GM23338 (cell line): ENCODE measurements at regions not wholly inside any gene's neighbourhood (a gene's known extent, or its start where the extent isn't known, plus 50 kb on each side); places are given as distances from the start of the nearest gene placed in this dataset.
"Not testable (repeated sequence)": the region's sequence is repeated elsewhere in the genome, so short reads cannot be mapped to it uniquely, and the experiment has no call there.

Experiments used
- ATAC-seq: fragments of 200-7000 bp; cut with Tn5 transposase; 3 replicates; pipeline ENCODE4 v1.9.1; 2020
- DNase-seq: peaks from one replicate; pipeline ENCODE4 v3.0.0-alpha.2; 2015; ENCODE audit warnings: low spot score
- H2AFZ ChIP-seq: fragments of 200-600 bp; sonication (generic); 2 replicates; pipeline ENCODE4 v1.8.0; 2016; ENCODE audit warnings: antibody characterized with exemption, mild to moderate bottlenecking, moderate library complexity
- H3F3A ChIP-seq: fragments of 200-600 bp; sonication (generic); replicated peaks from 2 replicates; pipeline ENCODE4 v1.8.0; 2017; ENCODE audit warnings: antibody characterized with exemption, mixed run types, low read depth
- H3K27ac ChIP-seq: fragments of 200-600 bp; sonication (generic); 2 replicates; pipeline ENCODE4 v1.6.1; 2016; ENCODE audit warnings: low read depth
- H3K27me3 ChIP-seq: fragments of 200-600 bp; sonication (generic); 2 replicates; pipeline ENCODE4 v1.8.0; 2016; ENCODE audit warnings: mild to moderate bottlenecking, mixed run types, moderate library complexity; ENCODE audit not compliant: insufficient read depth
- H3K36me3 ChIP-seq: fragments of 200-600 bp; sonication (generic); 2 replicates; pipeline ENCODE4 v1.8.0; 2016; ENCODE audit warnings: mild to moderate bottlenecking; ENCODE audit not compliant: insufficient read depth
- H3K4me1 ChIP-seq: fragments of 200-600 bp; sonication (generic); 2 replicates; pipeline ENCODE4 v1.8.0; 2016; ENCODE audit warnings: mild to moderate bottlenecking, moderate library complexity; ENCODE audit not compliant: insufficient read depth
- H3K4me2 ChIP-seq: fragments of 200-600 bp; sonication (generic); 2 replicates; pipeline ENCODE4 v1.7.1; 2017; ENCODE audit warnings: mixed run types
- H3K4me3 ChIP-seq: fragments of 200-600 bp; sonication (generic); 2 replicates; pipeline ENCODE4 v1.6.1; 2016; ENCODE audit warnings: mixed run types
- H3K79me2 ChIP-seq: fragments of 200-600 bp; sonication (generic); replicated peaks from 2 replicates; pipeline ENCODE4 v1.8.0; 2017; ENCODE audit warnings: mild to moderate bottlenecking; ENCODE audit not compliant: insufficient read depth
- H3K9me2 ChIP-seq: fragments of 200-600 bp; sonication (generic); 2 replicates; pipeline ENCODE4 v1.8.0; 2017; ENCODE audit not compliant: insufficient read depth
- H4K20me1 ChIP-seq: fragments of 200-600 bp; sonication (generic); replicated peaks from 2 replicates; pipeline ENCODE4 v1.8.0; 2017; ENCODE audit warnings: mild to moderate bottlenecking; ENCODE audit not compliant: insufficient read depth
- H3K27ac Mint-ChIP-seq: 2 replicates; pipeline ENCODE4 v1.8.0; 2020; ENCODE audit warnings: inconsistent platforms, mild to moderate bottlenecking, moderate library complexity, mixed read lengths
- H3K27me3 Mint-ChIP-seq: 3 replicates; pipeline ENCODE4 v1.8.0; 2022; ENCODE audit warnings: low read depth, mild to moderate bottlenecking, moderate library complexity, mixed read lengths, inconsistent platforms; ENCODE audit not compliant: insufficient read depth, poor library complexity
- H3K36me3 Mint-ChIP-seq: 3 replicates; pipeline ENCODE4 v1.8.0; 2021; ENCODE audit warnings: low read depth, mild to moderate bottlenecking, inconsistent platforms, moderate library complexity, mixed read lengths
- H3K4me1 Mint-ChIP-seq: 3 replicates; pipeline ENCODE4 v1.8.0; 2020; ENCODE audit warnings: mild to moderate bottlenecking, inconsistent platforms, mixed read lengths
- H3K4me3 Mint-ChIP-seq: 3 replicates; pipeline ENCODE4 v1.8.0; 2021; ENCODE audit warnings: moderate library complexity, mild to moderate bottlenecking, inconsistent platforms, mixed read lengths
- H3K9me3 Mint-ChIP-seq: 3 replicates; pipeline ENCODE4 v1.8.0; 2020; ENCODE audit warnings: moderate library complexity, mild to moderate bottlenecking, inconsistent platforms, mixed read lengths
- CREB1 ChIP-seq: fragments of 250-450 bp; sonication (Bioruptor Pico); IDR thresholded peaks from 2 replicates; pipeline ENCODE4 v1.5.0; 2020; ENCODE audit warnings: low read depth, mild to moderate bottlenecking, moderate library complexity
- CTCF ChIP-seq, 2 experiments: fragments of 200-600 bp in 1 of 2; sonication (generic) in 1 of 2; conservative IDR thresholded peaks; 2 replicates each; pipeline versions ENCODE4 v1.5.1 to v1.6.1; 2016 to 2017; ENCODE audit warnings: antibody characterized with exemption in 2 of 2, low read depth in 2 of 2, mild to moderate bottlenecking in 2 of 2, moderate library complexity in 1 of 2
- ETS1 ChIP-seq: IDR thresholded peaks from 2 replicates; pipeline ENCODE4 v1.6.1; 2016; ENCODE audit warnings: antibody characterized with exemption
- EZH2 ChIP-seq: fragments of 200-600 bp; sonication (generic); IDR thresholded peaks from one replicate; pipeline ENCODE4 v1.8.0; 2017; ENCODE audit warnings: antibody characterized with exemption, mild to moderate bottlenecking, low read depth; ENCODE audit not compliant: unreplicated experiment
- EZH2phosphoT487 ChIP-seq: fragments of 200-600 bp; sonication (generic); IDR thresholded peaks from one replicate; pipeline ENCODE4 v1.8.1; 2018; ENCODE audit warnings: antibody characterized with exemption; ENCODE audit not compliant: unreplicated experiment
- JUNB ChIP-seq: IDR thresholded peaks from one replicate; pipeline ENCODE4 v1.6.1; 2016; ENCODE audit warnings: antibody characterized with exemption; ENCODE audit not compliant: unreplicated experiment
- NANOG ChIP-seq: IDR thresholded peaks from 2 replicates; pipeline ENCODE4 v1.6.1; 2016; ENCODE audit warnings: antibody characterized with exemption, borderline replicate concordance
- STAT1 ChIP-seq: IDR thresholded peaks from one replicate; pipeline ENCODE4 v1.6.1; 2016; ENCODE audit warnings: antibody characterized with exemption; ENCODE audit not compliant: unreplicated experiment
- ZNF114 ChIP-seq: fragments of 250-450 bp; sonication (Bioruptor Pico); IDR thresholded peaks from 2 replicates; pipeline ENCODE4 v1.5.0; 2020; ENCODE audit warnings: mild to moderate bottlenecking, moderate library complexity

GRCh38 chr12:114069507-114069906 is 103.4 kb upstream of the RBM19 start (continued):
- TF ChIP-seq EZH2 (no peak), JUNB (no peak), ZNF114 (CRISPR knock-in tag) (no peak)

GRCh38 chr12:114064497-114064896 is 98.4 kb upstream of the RBM19 start:
- Mint-ChIP-seq H3K27ac (no peak overlapping the region), H3K4me3 (peak overlapping the region; percentile 47; the same call in 2 of the 3 replicates), H3K36me3 (peaks cover 3% of the 10 kb centered on the region; the same call in 1 of the 3 replicates), H3K27me3 (peaks cover 9% of the 10 kb centered on the region), H3K4me1 (peaks cover 11% of the 10 kb centered on the region; the same call in 2 of the 3 replicates), H3K9me3 (peaks cover 9% of the 10 kb centered on the region; the same call in 2 of the 3 replicates)
- Histone ChIP-seq H3K4me3 (no peak overlapping the region), H3F3A (no peaks in the 10 kb centered on the region), H3K9me2 (peaks cover 15% of the 10 kb centered on the region; the same call in 1 of the 2 replicates), H4K20me1 (no peaks in the 10 kb centered on the region), H3K27me3 (0 out of 2 replicates have a peak, but pooled peaks cover 10% of the 10 kb centered on the region), H3K4me2 (no peak overlapping the region), H3K27ac (no peak overlapping the region), H2AFZ (no peak overlapping the region), H3K79me2 (no peaks in the 10 kb centered on the region), H3K4me1 (peaks cover 7% of the 10 kb centered on the region), H3K36me3 (no peaks in the 10 kb centered on the region)
- DNase-seq (no peak), ATAC-seq (no peak)
- TF ChIP-seq CTCF (conservative IDR thresholded peaks at IDR 0.05; ENCODE audit: low read depth in 2 of 2) (no peak), NANOG (no peak), ETS1 (no peak), STAT1 (no peak), EZH2phosphoT487 (no peak), CREB1 (CRISPR knock-in tag) (no peak)

GRCh38 chr12:114064034-114064433 is 97.9 kb upstream of the RBM19 start:
- not testable (repeated sequence) for H3K27ac Mint-ChIP-seq, H3F3A ChIP-seq, H3K27me3 ChIP-seq, H3K4me3 ChIP-seq, H2AFZ ChIP-seq, H3K4me3 Mint-ChIP-seq, H3K9me3 Mint-ChIP-seq, H3K27ac ChIP-seq, ATAC-seq, H3K79me2 ChIP-seq, H3K36me3 ChIP-seq, H3K4me1 Mint-ChIP-seq, H3K4me2 ChIP-seq, H3K4me1 ChIP-seq, H3K27me3 Mint-ChIP-seq, H3K36me3 Mint-ChIP-seq, H4K20me1 ChIP-seq
- peak; percentile 3 for DNase-seq
- H3K9me2 ChIP-seq: peaks cover 13% of the 10 kb centered on the region; the same call in 1 of the 2 replicates
